A673 (cell line): ENCODE measurements at regions not wholly inside any gene's neighbourhood (a gene's known extent, or its start where the extent isn't known, plus 50 kb on each side); places are given as distances from the start of the nearest gene placed in this dataset.

Experiments used
- BruUV-seq: library from RNA; stranded (reverse); fragments of 400-500 nt; replicated peaks from 2 replicates; lab custom pipeline; 2021; lab: Mats Ljungman, UMichigan
- CTCF ChIA-PET: fragments of 300-600 bp; sonication (Branson Sonifier 250); formaldehyde crosslinking; loops from one replicate; lab custom pipeline; 2022; ENCODE audit warnings: antibody characterized with exemption; lab: Charles Lee
- POLR2A ChIA-PET: fragments of 300-600 bp; sonication (Branson Sonifier 250); formaldehyde crosslinking; loops from one replicate; lab custom pipeline; 2022; ENCODE audit warnings: antibody characterized with exemption; ENCODE audit not compliant: low non-redundant PET; lab: Charles Lee
- DNase-seq: peaks from one replicate; pipeline ENCODE4 v3.0.0-alpha.2; 2015; ENCODE audit warnings: low spot score
- H3K27ac ChIP-seq: fragments of 200-600 bp; sonication (generic); 2 replicates; pipeline ENCODE4 v1.5.1; 2016; ENCODE audit warnings: mixed run types, low read depth, mild to moderate bottlenecking, mixed read lengths, antibody characterized with exemption, low read length; ENCODE audit not compliant: poor library complexity, severe bottlenecking
- H3K27me3 ChIP-seq: fragments of 200-600 bp; sonication (generic); replicated peaks from 2 replicates; pipeline ENCODE4 v1.6.1; 2017; ENCODE audit warnings: mixed run types, low read depth, mild to moderate bottlenecking, mixed read lengths, antibody characterized with exemption, low read length; ENCODE audit not compliant: insufficient read depth, poor library complexity
- H3K36me3 ChIP-seq: fragments of 200-600 bp; sonication (generic); 2 replicates; pipeline ENCODE4 v1.6.1; 2016; ENCODE audit warnings: mixed run types, mild to moderate bottlenecking, mixed read lengths, antibody characterized with exemption, low read length; ENCODE audit not compliant: insufficient read depth, poor library complexity, severe bottlenecking
- H3K4me1 ChIP-seq: fragments of 200-600 bp; sonication (generic); 2 replicates; pipeline ENCODE4 v1.6.1; 2017; ENCODE audit warnings: mixed run types, mild to moderate bottlenecking, mixed read lengths, antibody characterized with exemption, low read length; ENCODE audit not compliant: insufficient read depth, poor library complexity, severe bottlenecking
- H3K4me3 ChIP-seq: fragments of 200-600 bp; sonication (generic); 2 replicates; pipeline ENCODE4 v1.5.1; 2016; ENCODE audit warnings: low read depth, mixed run types, mild to moderate bottlenecking, mixed read lengths, low read length; ENCODE audit not compliant: poor library complexity, severe bottlenecking
- H3K9me3 ChIP-seq: fragments of 200-600 bp; sonication (generic); 2 replicates; pipeline ENCODE4 v1.6.1; 2016; ENCODE audit warnings: mixed run types, low read depth, mild to moderate bottlenecking, mixed read lengths, antibody characterized with exemption, low read length; ENCODE audit not compliant: poor library complexity, severe bottlenecking
- EZH2 ChIP-seq: fragments of 200-600 bp; sonication (generic); IDR thresholded peaks from 2 replicates; pipeline ENCODE4 v1.6.1; 2017; ENCODE audit warnings: borderline replicate concordance, low read depth, mild to moderate bottlenecking, mixed read lengths, antibody characterized with exemption, low read length; ENCODE audit not compliant: poor library complexity, severe bottlenecking
- intact Hi-C: fragments of 100-400 bp; cut with micrococcal nuclease; formaldehyde crosslinking; loops from one replicate; pipeline ENCODE4 v1.10.0; 2022; ENCODE audit not compliant: unreplicated experiment
- TF ChIP-seq, protein P1 (sequence below): fragments of 300-800, 200-600 bp; sonication (generic); conservative IDR thresholded peaks from 2 replicates; pipeline ENCODE4 v1.5.1; 2017; ENCODE audit warnings: low read depth, mild to moderate bottlenecking, antibody characterized with exemption, low read length, moderate library complexity, mixed read lengths

- TF ChIP-seq, protein P1, sequence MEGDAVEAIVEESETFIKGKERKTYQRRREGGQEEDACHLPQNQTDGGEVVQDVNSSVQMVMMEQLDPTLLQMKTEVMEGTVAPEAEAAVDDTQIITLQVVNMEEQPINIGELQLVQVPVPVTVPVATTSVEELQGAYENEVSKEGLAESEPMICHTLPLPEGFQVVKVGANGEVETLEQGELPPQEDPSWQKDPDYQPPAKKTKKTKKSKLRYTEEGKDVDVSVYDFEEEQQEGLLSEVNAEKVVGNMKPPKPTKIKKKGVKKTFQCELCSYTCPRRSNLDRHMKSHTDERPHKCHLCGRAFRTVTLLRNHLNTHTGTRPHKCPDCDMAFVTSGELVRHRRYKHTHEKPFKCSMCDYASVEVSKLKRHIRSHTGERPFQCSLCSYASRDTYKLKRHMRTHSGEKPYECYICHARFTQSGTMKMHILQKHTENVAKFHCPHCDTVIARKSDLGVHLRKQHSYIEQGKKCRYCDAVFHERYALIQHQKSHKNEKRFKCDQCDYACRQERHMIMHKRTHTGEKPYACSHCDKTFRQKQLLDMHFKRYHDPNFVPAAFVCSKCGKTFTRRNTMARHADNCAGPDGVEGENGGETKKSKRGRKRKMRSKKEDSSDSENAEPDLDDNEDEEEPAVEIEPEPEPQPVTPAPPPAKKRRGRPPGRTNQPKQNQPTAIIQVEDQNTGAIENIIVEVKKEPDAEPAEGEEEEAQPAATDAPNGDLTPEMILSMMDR, result no peak
- TF ChIP-seq EZH2, result no peak
- BruUV-seq, result no TSS peak
- CTCF ChIA-PET, result no interaction called here
Observed at GRCh38 chr6:23006656-23007055, 437.3 kb downstream of the HDGFL1 start.

GRCh38 chr6:23011615-23012014 is 442.2 kb downstream of the HDGFL1 start:
- DNase-seq, result no peak
- no peaks in the 10 kb centered on the region for H3K27me3 ChIP-seq
- intact Hi-C loops, result no loop called here
- ChIA-PET CTCF (interaction anchor here (0.6 kb wide), 1 partner anchor 34 kb away, joined by 3 read pairs; no protein-coding TSS in a partner anchor), POLR2A (no interaction called here)
- H3K27ac ChIP-seq, result no peak overlapping the region
- H3K4me1 ChIP-seq, result no peaks in the 10 kb centered on the region
- H3K36me3 ChIP-seq, result no peaks in the 10 kb centered on the region
- no peak overlapping the region for H3K4me3 ChIP-seq
- TF ChIP-seq, protein P1, result no peak
- TF ChIP-seq EZH2, result no peak
- no TSS peak for BruUV-seq
- H3K9me3 ChIP-seq, result no peaks in the 10 kb centered on the region

More at GRCh38 chr6:23006656-23007055, 437.3 kb downstream of the HDGFL1 start:
- Histone ChIP-seq H3K27me3 (no peaks in the 10 kb centered on the region), H3K27ac (no peak overlapping the region), H3K36me3 (no peaks in the 10 kb centered on the region), H3K4me3 (no peak overlapping the region), H3K9me3 (no peaks in the 10 kb centered on the region), H3K4me1 (no peaks in the 10 kb centered on the region)
- POLR2A ChIA-PET, result no interaction called here
- DNase-seq, result no peak
- intact Hi-C loops, result no loop called here

- Histone ChIP-seq H3K4me3 (no peak overlapping the region), H3K27me3 (no peaks in the 10 kb centered on the region), H3K36me3 (no peaks in the 10 kb centered on the region), H3K9me3 (no peaks in the 10 kb centered on the region), H3K27ac (no peak overlapping the region), H3K4me1 (no peaks in the 10 kb centered on the region)
- intact Hi-C loops, result no loop called here
- POLR2A ChIA-PET, result no interaction called here
- CTCF ChIA-PET, result no interaction called here
- TF ChIP-seq EZH2, result no peak
- TF ChIP-seq, protein P1, result no peak
- no TSS peak for BruUV-seq
- DNase-seq, result no peak
Observed at GRCh38 chr6:23013776-23014175, 444.4 kb downstream of the HDGFL1 start.
